NCI-H128 (cell line): ENCODE measurements at regions not wholly inside any gene's neighbourhood (a gene's known extent, or its start where the extent isn't known, plus 50 kb on each side); places are given as distances from the start of the nearest gene placed in this dataset.

Experiments used
- DNase-seq: peaks from one replicate; lab custom pipeline; 2025; ENCODE audit not compliant: unreplicated experiment; lab: John Stamatoyannopoulos, UW

GRCh38 chr6:156389296-156389695 lies 387.9 kb upstream of the ARID1B start:
- no peak for DNase-seq

- DNase-seq: no peak
These were observed 389.7 kb upstream of the ARID1B start for GRCh38 chr6:156387472-156387871.

GRCh38 chr6:156383059-156383458 lies 394.1 kb upstream of the ARID1B start:
- no peak for DNase-seq

- no peak for DNase-seq
These were observed 397.5 kb upstream of the ARID1B start for GRCh38 chr6:156379392-156380289.

GRCh38 chr6:156378853-156379252 lies 398.3 kb upstream of the ARID1B start:
- no peak for DNase-seq

- DNase-seq: no peak
These were observed 401.1 kb upstream of the ARID1B start for GRCh38 chr6:156376091-156376490.

- DNase-seq: no peak
These were observed 417.3 kb upstream of the ARID1B start for GRCh38 chr6:156359912-156360311.

GRCh38 chr6:156352861-156353260 lies 424.3 kb upstream of the ARID1B start:
- no peak for DNase-seq

GRCh38 chr6:156351346-156351966 lies 425.7 kb upstream of the ARID1B start:
- no peak for DNase-seq

- no peak for DNase-seq
These were observed 426.8 kb upstream of the ARID1B start for GRCh38 chr6:156350337-156350736.

GRCh38 chr6:156348849-156349248 lies 428.3 kb upstream of the ARID1B start:
- peak; percentile 22 for DNase-seq

- DNase-seq: no peak
These were observed 428.8 kb upstream of the ARID1B start for GRCh38 chr6:156348424-156348823.

GRCh38 chr6:156347656-156348055 lies 429.5 kb upstream of the ARID1B start:
- DNase-seq: no peak

GRCh38 chr6:156347246-156347645 lies 429.9 kb upstream of the ARID1B start:
- DNase-seq: no peak

- DNase-seq: no peak
These were observed 431.5 kb upstream of the ARID1B start for GRCh38 chr6:156345700-156346099.

GRCh38 chr6:156344491-156344890 lies 432.7 kb upstream of the ARID1B start:
- no peak for DNase-seq

- no peak for DNase-seq
These were observed 439.4 kb upstream of the ARID1B start for GRCh38 chr6:156337801-156338200.

GRCh38 chr6:156336733-156337132 lies 440.4 kb upstream of the ARID1B start:
- no peak for DNase-seq

GRCh38 chr6:156336089-156336488 lies 441.1 kb upstream of the ARID1B start:
- no peak for DNase-seq

GRCh38 chr6:156334966-156335365 lies 442.2 kb upstream of the ARID1B start:
- DNase-seq: no peak

GRCh38 chr6:156319707-156320106 lies 457.5 kb upstream of the ARID1B start:
- DNase-seq: no peak

- DNase-seq: no peak
These were observed 460.5 kb upstream of the ARID1B start for GRCh38 chr6:156316583-156317125.
